ENCODE measurements at regions not wholly inside any gene's neighbourhood (a gene's known extent, or its start where the extent isn't known, plus 50 kb on each side); places are given as distances from the start of the nearest gene placed in this dataset.
A peak's percentile ranks its signal among the peaks of the same experiment; 100 is the strongest.

DNA sequence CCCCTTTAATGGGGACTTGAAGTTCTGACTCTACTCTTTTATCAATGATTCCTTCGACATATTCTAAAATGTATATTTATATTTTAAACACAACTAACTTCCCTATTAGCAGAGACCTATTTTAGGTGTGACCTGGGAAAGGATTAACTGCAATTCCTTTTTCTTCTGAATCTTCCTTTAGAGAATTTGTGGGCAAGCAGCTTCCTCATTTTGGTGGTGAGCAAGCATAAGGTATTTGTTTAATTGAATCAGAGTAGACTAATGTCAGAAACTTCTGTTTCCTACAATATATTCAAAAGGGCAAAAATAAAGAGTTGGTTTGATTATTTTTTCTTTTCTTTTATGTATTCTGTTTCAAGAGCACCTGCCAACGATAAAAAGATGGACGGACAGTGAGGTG, 237.0 kb downstream of the IKZF2 start:
- Histone ChIP-seq H3K4me1 (ENCODE audit: insufficient read depth, low read length) (no peaks in the 10 kb centered on the region), H4K20me1 (ENCODE audit: insufficient read depth, low read length) (no peaks in the 10 kb centered on the region), H3K27ac (ENCODE audit: low read depth, low read length) (no peak overlapping the region), H2AFZ (ENCODE audit: low read depth, low read length) (no peak overlapping the region), H3K36me3 (ENCODE audit: insufficient read depth, low read length) (no peaks in the 10 kb centered on the region), H3K27me3 (ENCODE audit: insufficient read depth, low read length) (no peaks in the 10 kb centered on the region), H3K79me2 (ENCODE audit: insufficient read depth, low read length) (no peaks in the 10 kb centered on the region), H3K4me3 (ENCODE audit: insufficient read depth, low read depth, low read length) (no peak overlapping the region), H3K4me2 (ENCODE audit: low read length) (no peak overlapping the region), H3K9ac (ENCODE audit: low read length) (no peak overlapping the region), H3K9me3 (ENCODE audit: insufficient read depth, low read depth, low read length) (no peaks in the 10 kb centered on the region)
- DNase-seq (ENCODE audit: low read depth) (no peak), FAIRE-seq (no peak)
- Mint-ChIP-seq H3K27ac (ENCODE audit: unreplicated experiment) (no peak overlapping the region), H3K27me3 (ENCODE audit: low read depth, unreplicated experiment) (no peaks in the 10 kb centered on the region), H3K4me1 (ENCODE audit: low read depth, unreplicated experiment) (peaks cover 16% of the 10 kb centered on the region), H3K36me3 (ENCODE audit: low read depth, unreplicated experiment) (no peaks in the 10 kb centered on the region), H3K4me3 (ENCODE audit: unreplicated experiment) (no peak overlapping the region), H3K9me3 (ENCODE audit: unreplicated experiment) (peaks cover 1% of the 10 kb centered on the region)
- TF ChIP-seq, protein P1, sequence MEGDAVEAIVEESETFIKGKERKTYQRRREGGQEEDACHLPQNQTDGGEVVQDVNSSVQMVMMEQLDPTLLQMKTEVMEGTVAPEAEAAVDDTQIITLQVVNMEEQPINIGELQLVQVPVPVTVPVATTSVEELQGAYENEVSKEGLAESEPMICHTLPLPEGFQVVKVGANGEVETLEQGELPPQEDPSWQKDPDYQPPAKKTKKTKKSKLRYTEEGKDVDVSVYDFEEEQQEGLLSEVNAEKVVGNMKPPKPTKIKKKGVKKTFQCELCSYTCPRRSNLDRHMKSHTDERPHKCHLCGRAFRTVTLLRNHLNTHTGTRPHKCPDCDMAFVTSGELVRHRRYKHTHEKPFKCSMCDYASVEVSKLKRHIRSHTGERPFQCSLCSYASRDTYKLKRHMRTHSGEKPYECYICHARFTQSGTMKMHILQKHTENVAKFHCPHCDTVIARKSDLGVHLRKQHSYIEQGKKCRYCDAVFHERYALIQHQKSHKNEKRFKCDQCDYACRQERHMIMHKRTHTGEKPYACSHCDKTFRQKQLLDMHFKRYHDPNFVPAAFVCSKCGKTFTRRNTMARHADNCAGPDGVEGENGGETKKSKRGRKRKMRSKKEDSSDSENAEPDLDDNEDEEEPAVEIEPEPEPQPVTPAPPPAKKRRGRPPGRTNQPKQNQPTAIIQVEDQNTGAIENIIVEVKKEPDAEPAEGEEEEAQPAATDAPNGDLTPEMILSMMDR (IDR thresholded peaks at IDR 0.05; ENCODE audit: insufficient read depth, low read depth, low read length), result no peak
- no peak for TF ChIP-seq EZH2 (IDR thresholded peaks at IDR 0.05; ENCODE audit: insufficient read depth, low read length)

DNA sequence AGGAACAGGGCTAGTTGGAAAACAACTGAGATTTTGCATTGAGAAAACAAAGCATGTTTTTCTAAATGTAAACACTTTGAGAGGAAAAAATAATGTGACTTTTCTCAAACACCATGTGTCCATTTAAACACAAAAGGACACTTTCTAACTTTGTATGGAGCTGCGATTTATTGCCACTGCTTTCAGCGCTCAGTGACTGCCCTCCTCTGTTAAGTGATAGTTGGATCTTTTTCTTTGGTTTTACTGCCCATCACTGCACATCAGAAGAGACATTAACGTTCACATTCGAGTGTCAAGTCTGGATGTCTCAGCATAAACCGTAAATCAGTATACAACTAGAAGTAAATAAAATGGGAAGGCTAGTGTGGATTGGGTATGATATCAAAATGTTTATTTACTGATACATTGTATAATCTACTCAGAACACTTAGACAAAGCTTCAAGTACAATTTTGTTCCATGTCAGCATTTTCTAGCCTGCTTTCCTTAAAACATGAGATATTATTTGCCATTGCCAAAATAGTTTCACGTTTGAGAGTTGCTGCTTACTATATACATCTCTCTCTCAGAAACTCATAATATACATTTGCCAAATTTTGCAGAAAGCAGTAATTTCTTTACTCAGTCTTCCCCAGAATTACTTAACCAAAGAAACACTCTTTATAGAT, 237.6 kb downstream of the IKZF2 start:
- Histone ChIP-seq H3K4me1 (ENCODE audit: insufficient read depth, low read length) (no peaks in the 10 kb centered on the region), H3K79me2 (ENCODE audit: insufficient read depth, low read length) (no peaks in the 10 kb centered on the region), H3K27me3 (ENCODE audit: insufficient read depth, low read length) (no peaks in the 10 kb centered on the region), H3K4me2 (ENCODE audit: low read length) (no peak overlapping the region), H3K36me3 (ENCODE audit: insufficient read depth, low read length) (no peaks in the 10 kb centered on the region), H3K9ac (ENCODE audit: low read length) (no peak overlapping the region), H2AFZ (ENCODE audit: low read depth, low read length) (no peak overlapping the region), H3K9me3 (ENCODE audit: insufficient read depth, low read depth, low read length) (no peaks in the 10 kb centered on the region), H4K20me1 (ENCODE audit: insufficient read depth, low read length) (no peaks in the 10 kb centered on the region), H3K4me3 (ENCODE audit: insufficient read depth, low read depth, low read length) (no peak overlapping the region), H3K27ac (ENCODE audit: low read depth, low read length) (no peak overlapping the region)
- TF ChIP-seq, protein P1 (IDR thresholded peaks at IDR 0.05; ENCODE audit: insufficient read depth, low read depth, low read length), result no peak
- Mint-ChIP-seq H3K4me3 (ENCODE audit: unreplicated experiment) (no peak overlapping the region), H3K4me1 (ENCODE audit: low read depth, unreplicated experiment) (peaks cover 16% of the 10 kb centered on the region), H3K27me3 (ENCODE audit: low read depth, unreplicated experiment) (no peaks in the 10 kb centered on the region), H3K36me3 (ENCODE audit: low read depth, unreplicated experiment) (no peaks in the 10 kb centered on the region), H3K27ac (ENCODE audit: unreplicated experiment) (no peak overlapping the region), H3K9me3 (ENCODE audit: unreplicated experiment) (peaks cover 3% of the 10 kb centered on the region)
- DNase-seq (ENCODE audit: low read depth), result no peak
- no peak for FAIRE-seq

DNA sequence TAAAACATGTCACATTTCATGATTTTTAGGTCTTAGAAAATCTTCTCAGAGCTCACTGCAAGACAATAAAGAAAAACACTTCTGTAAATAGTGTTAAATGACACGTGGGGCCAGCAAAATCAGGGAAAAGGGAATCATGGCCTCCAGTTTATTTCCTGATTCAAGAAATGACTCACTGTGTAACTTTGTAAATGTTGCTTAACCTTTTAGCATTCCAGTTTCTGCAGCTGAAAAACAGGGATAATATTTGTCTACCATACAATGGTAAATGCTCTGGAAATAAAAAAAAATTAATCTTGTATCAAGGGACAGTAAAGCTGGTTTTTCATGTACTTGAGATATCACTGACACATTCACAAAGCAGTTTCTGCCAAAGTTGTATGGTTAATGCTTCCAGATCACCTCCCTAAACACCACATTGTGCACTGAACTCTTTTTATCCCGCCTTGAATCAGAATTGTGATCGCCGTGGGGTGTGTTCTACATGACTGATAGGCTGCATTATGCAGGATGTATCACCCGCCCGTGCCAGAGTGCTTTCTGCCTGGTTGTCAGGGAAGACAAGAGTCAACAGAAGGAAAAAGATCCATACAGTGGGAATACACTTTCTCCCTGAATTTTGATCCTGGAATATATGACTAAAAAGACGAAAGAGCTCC, 238.8 kb downstream of the IKZF2 start:
- Mint-ChIP-seq H3K36me3 (ENCODE audit: low read depth, unreplicated experiment) (no peaks in the 10 kb centered on the region), H3K9me3 (ENCODE audit: unreplicated experiment) (peaks cover 3% of the 10 kb centered on the region), H3K4me1 (ENCODE audit: low read depth, unreplicated experiment) (peaks cover 16% of the 10 kb centered on the region), H3K27me3 (ENCODE audit: low read depth, unreplicated experiment) (no peaks in the 10 kb centered on the region), H3K4me3 (ENCODE audit: unreplicated experiment) (no peak overlapping the region), H3K27ac (ENCODE audit: unreplicated experiment) (peak overlapping the region; percentile 49)
- Histone ChIP-seq H3K9me3 (ENCODE audit: insufficient read depth, low read depth, low read length) (no peaks in the 10 kb centered on the region), H3K36me3 (ENCODE audit: insufficient read depth, low read length) (no peaks in the 10 kb centered on the region), H3K9ac (ENCODE audit: low read length) (peak overlapping the region; percentile 16), H3K27ac (ENCODE audit: low read depth, low read length) (peak overlapping the region; percentile 21), H3K27me3 (ENCODE audit: insufficient read depth, low read length) (no peaks in the 10 kb centered on the region), H3K79me2 (ENCODE audit: insufficient read depth, low read length) (no peaks in the 10 kb centered on the region), H2AFZ (ENCODE audit: low read depth, low read length) (peak overlapping the region; percentile 46), H3K4me2 (ENCODE audit: low read length) (peak overlapping the region; percentile 68), H4K20me1 (ENCODE audit: insufficient read depth, low read length) (no peaks in the 10 kb centered on the region), H3K4me1 (ENCODE audit: insufficient read depth, low read length) (no peaks in the 10 kb centered on the region), H3K4me3 (ENCODE audit: insufficient read depth, low read depth, low read length) (no peak overlapping the region)
- TF ChIP-seq, protein P1 (IDR thresholded peaks at IDR 0.05; ENCODE audit: insufficient read depth, low read depth, low read length), result no peak
- no peak for TF ChIP-seq EZH2 (IDR thresholded peaks at IDR 0.05; ENCODE audit: insufficient read depth, low read length)
- peak; percentile 86 for FAIRE-seq
- DNase-seq (ENCODE audit: low read depth), result peak; percentile 51
